ENCODE measurements at regions not wholly inside any gene's neighbourhood (a gene's known extent, or its start where the extent isn't known, plus 50 kb on each side); places are given as distances from the start of the nearest gene placed in this dataset.

DNA sequence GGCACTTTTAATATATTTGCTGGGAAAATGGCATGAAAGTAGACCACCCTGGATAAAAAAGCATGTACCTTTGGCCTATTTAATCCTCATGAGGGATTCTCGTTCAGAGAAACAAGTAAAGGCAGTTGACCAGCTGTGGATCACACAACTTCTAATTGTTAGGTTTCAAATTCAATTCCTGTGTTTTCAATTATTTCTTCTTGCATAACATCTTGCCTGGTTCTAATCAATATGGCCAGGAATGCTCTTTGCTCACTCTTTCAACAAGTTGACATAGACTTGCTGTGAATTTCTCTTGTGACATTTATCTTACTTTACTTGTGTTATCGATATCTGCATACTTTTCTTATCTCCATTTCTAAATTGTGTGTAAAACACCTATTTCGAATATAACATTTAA lies 211.8 kb downstream of the SLC7A11 start:
- ATAC-seq (ENCODE audit: low FRiP score) (no peak), DNase-seq (ENCODE audit: low spot score) (no peak)
- TF ChIP-seq, protein P1, sequence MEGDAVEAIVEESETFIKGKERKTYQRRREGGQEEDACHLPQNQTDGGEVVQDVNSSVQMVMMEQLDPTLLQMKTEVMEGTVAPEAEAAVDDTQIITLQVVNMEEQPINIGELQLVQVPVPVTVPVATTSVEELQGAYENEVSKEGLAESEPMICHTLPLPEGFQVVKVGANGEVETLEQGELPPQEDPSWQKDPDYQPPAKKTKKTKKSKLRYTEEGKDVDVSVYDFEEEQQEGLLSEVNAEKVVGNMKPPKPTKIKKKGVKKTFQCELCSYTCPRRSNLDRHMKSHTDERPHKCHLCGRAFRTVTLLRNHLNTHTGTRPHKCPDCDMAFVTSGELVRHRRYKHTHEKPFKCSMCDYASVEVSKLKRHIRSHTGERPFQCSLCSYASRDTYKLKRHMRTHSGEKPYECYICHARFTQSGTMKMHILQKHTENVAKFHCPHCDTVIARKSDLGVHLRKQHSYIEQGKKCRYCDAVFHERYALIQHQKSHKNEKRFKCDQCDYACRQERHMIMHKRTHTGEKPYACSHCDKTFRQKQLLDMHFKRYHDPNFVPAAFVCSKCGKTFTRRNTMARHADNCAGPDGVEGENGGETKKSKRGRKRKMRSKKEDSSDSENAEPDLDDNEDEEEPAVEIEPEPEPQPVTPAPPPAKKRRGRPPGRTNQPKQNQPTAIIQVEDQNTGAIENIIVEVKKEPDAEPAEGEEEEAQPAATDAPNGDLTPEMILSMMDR (IDR thresholded peaks at IDR 0.05): no peak

DNA sequence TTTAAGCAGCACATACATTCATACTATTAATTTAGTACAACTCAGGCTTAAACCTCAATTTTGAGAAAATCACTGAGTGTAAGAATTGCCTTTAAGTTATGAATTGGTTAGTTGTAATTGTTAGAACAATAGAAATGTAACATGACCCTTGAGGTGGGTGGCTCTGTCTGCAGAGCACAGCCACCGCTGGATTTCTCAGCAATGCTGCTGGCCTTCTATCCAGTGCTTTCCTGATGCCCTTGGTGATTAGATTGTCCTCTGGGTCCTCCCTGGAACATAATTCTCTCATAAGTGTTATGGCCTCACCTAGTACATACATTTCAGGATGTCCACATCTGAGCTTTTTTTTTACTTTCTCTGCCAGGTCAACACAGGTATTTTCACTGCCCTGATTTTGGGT lies 213.2 kb downstream of the SLC7A11 start:
- DNase-seq (ENCODE audit: low spot score) (no peak), ATAC-seq (ENCODE audit: low FRiP score) (no peak)
- TF ChIP-seq, protein P1 (IDR thresholded peaks at IDR 0.05): no peak

DNA sequence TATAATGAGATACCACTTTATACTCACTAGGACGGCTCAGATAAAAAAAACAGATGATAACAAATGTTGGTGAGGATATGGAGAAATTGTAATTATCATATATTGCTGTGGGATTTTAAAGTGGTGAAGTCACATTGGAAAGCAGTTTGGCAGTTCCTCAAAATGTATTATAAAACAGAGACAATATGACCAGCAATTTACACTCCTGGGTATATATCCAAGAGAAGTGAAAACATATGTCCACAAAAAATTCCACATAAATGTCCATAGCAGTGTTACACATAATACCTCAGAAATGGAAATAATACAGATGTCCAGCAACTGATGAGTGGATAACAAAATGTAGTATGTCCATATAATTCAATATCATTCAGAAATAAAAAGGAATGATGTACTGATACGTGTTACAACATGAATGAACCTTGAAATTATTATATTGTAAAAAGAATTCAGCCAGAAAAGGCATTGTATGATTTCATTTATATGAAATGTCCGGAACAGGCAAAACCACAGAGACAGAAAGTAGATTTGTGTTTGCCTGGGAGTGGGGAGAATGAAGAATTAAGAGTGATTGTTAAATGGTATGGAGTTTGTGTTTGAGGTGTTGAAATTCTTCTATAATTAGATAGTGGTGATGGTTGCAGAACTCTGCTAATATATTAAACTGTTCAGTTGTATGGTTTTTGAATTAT lies 220.9 kb downstream of the SLC7A11 start:
- ATAC-seq (ENCODE audit: low FRiP score) (no peak), DNase-seq (ENCODE audit: low spot score) (no peak)
- TF ChIP-seq, protein P1 (IDR thresholded peaks at IDR 0.05): no peak

DNA sequence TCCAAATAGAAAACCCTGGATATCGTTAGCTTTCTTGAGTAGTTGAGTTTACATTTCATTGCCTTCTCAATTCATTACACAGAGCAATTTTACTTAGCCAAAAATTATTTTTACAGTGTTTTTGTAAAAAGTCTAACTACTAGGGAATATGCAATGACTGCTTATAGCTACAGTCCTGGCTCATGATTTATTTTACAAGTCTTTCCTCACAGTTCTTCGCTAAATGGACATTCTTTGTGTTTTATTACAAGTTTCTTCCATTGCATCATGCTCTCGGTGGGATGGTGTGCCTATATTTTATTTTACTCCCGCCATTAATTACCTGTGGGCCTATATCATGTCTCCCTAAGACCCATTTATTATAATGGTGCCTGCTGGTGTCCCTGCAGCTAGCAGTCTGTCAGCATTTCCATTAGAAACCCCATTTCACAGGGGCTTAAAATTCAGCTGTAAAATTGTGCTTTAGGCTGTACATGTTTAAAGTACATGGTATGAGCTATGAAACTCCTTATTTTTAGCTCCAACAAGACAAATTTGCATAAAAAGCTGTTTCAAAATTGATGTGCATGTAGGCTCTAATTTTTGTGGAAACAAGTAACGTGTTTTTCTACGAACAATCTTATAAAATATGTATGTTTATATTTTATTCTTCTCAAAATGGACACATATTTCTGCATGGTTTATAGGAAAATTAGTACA lies 227.4 kb downstream of the SLC7A11 start:
- DNase-seq (ENCODE audit: low spot score): no peak
- TF ChIP-seq, protein P1 (IDR thresholded peaks at IDR 0.05): no peak
- ATAC-seq (ENCODE audit: low FRiP score): no peak

DNA sequence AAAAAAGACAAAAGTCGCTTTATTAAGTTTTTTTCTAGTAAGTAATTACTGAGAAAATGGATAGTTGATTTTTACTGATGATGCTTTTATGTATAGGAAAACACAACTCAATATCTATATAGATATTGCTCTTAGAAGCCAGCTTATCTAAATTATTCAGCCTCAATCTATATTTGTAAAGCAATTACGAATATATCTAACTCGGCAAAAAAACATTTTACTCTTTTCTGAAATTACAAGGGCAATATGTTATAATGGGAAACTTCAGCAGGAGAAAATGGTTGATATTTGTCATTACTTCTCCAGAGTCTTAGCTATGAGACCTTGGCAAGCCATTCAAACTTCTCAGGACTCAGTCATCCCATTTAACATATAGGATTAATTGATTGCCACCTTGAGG lies 228.5 kb downstream of the SLC7A11 start:
- TF ChIP-seq, protein P1 (IDR thresholded peaks at IDR 0.05): no peak
- DNase-seq (ENCODE audit: low spot score): no peak
- no peak for ATAC-seq (ENCODE audit: low FRiP score)

DNA sequence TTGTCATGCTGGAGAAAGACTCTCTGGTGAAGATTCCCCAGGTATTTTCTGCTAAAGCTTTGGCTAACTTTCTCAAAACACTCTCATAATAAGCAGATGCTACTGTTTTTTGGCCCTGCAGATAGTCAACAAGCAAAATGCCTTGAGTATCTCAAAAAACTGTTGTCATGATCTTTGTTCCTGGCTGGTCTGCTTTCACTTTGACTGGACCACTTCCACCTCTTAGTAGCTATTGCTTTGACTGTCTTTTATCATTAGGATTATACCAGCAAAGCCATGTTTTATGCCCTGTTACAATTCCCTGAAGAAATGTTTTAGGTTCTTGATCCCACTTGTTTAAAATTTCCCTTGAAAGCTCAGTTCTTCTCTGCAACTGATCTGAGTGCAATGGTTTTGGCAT lies 231.5 kb downstream of the SLC7A11 start:
- TF ChIP-seq, protein P1 (IDR thresholded peaks at IDR 0.05): no peak
- no peak for ATAC-seq (ENCODE audit: low FRiP score)
- DNase-seq (ENCODE audit: low spot score): no peak

DNA sequence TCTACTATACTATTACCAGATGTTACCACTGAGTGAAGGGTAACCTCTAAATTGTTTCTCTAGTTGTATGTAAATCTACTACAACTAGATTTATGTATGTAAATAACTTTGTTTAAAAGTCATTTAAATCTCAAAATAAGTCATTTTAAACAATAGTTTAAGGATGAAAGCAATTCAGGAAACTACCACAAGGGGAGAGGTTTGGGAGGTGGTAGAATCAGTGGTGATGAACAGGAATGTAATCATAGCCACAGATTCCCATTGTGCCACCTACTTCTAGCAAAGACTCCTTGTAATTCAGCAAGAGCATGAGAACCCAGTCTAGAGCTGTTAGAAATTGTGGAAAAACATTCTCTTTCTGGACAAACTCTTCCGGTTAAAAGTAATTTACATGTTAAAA lies 234.6 kb downstream of the SLC7A11 start:
- ATAC-seq (ENCODE audit: low FRiP score): no peak
- DNase-seq (ENCODE audit: low spot score): no peak
- TF ChIP-seq, protein P1 (IDR thresholded peaks at IDR 0.05): no peak

Measured in omental fat pad (tissue), 3 donors.